ENCODE measurements at regions not wholly inside any gene's neighbourhood (a gene's known extent, or its start where the extent isn't known, plus 50 kb on each side); places are given as distances from the start of the nearest gene placed in this dataset.
"Not testable (repeated sequence)": the region's sequence is repeated elsewhere in the genome, so short reads cannot be mapped to it uniquely, and the experiment has no call there.

- TF ChIP-seq CTCF (conservative IDR thresholded peaks at IDR 0.05); EZH2 (IDR thresholded peaks at IDR 0.05; ENCODE audit: low read depth): not testable (repeated sequence)
These were observed 186.7 kb downstream of the KLRB1 start for GRCh38 chr12:9420817-9421519.
